Chondrocyte (in vitro differentiated cells): ENCODE measurements at regions not wholly inside any gene's neighbourhood (a gene's known extent, or its start where the extent isn't known, plus 50 kb on each side); places are given as distances from the start of the nearest gene placed in this dataset.

Source experiments
- DNase-seq: peaks from one replicate; pipeline ENCODE4 v3.0.0; 2021; ENCODE audit warnings: mixed read lengths, low spot score
- H3K27ac Mint-ChIP-seq: one replicate; pipeline ENCODE4 v1.8.0; 2021; ENCODE audit warnings: mild to moderate bottlenecking, moderate library complexity, mixed read lengths; ENCODE audit not compliant: unreplicated experiment
- H3K27me3 Mint-ChIP-seq: 2 replicates; pipeline ENCODE4 v1.8.0; 2021; ENCODE audit warnings: low read depth, mixed read lengths
- H3K36me3 Mint-ChIP-seq: 2 replicates; pipeline ENCODE4 v1.8.0; 2021; ENCODE audit warnings: low read depth, mixed read lengths
- H3K4me1 Mint-ChIP-seq: 2 replicates; pipeline ENCODE4 v1.8.0; 2021; ENCODE audit warnings: low read depth, mild to moderate bottlenecking, mixed read lengths
- H3K4me3 Mint-ChIP-seq: one replicate; pipeline ENCODE4 v1.8.0; 2021; ENCODE audit warnings: mild to moderate bottlenecking, moderate library complexity, mixed read lengths; ENCODE audit not compliant: unreplicated experiment
- H3K9me3 Mint-ChIP-seq: 2 replicates; pipeline ENCODE4 v1.8.0; 2021; ENCODE audit warnings: low read depth, mixed read lengths
- TF ChIP-seq, protein P1 (sequence below): fragments of 200-600 bp; sonication (generic); IDR thresholded peaks from 2 replicates; pipeline ENCODE4 v1.5.0; 2021; ENCODE audit warnings: antibody characterized with exemption, mild to moderate bottlenecking, moderate library complexity

DNA sequence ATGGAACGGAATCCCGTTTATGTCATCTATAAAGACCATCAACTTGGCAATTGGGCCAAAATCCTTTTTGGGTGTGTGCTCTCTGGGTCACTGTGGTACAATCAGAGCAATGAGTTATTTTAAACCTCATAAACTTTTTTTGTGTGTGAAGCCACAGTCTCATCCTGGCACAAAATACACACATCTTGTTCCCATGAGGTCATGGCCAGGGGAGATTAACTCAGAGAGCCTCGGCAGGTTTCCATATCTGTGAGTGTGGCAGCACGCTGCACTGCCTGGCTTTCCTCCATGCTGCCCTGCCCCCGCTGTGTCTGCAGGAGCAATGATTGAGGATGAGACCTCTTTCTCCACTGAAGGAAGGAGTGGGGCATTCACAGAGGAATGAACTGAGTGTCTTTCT is 54.0 kb upstream of the DLG1 start:
- Mint-ChIP-seq H3K4me3 (no peak overlapping the region), H3K9me3 (no peaks in the 10 kb centered on the region)
- no peak for DNase-seq

DNA sequence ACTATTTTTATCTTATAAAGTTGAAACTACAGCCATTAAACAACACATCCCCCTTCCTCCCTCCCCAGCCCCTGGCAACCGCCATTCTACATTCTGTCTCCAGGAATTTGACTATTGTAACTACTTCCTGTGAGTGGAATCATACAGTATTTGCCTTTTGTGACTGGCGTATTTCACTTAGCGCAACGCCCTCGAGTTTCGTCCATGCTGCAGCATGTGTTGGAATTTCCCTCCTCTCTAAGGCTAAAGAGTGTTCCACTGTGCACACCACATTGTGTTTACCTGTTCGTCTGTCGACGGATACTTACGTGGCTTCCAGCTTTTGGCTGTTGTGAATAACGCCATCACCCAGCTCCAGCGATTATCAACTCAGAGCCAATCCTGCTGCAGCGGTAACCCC is 52.0 kb upstream of the DLG1 start:
- Mint-ChIP-seq H3K27me3 (no peaks in the 10 kb centered on the region), H3K27ac (no peak overlapping the region), H3K36me3 (no peaks in the 10 kb centered on the region), H3K4me3 (no peak overlapping the region), H3K9me3 (no peaks in the 10 kb centered on the region), H3K4me1 (peaks cover 39% of the 10 kb centered on the region)
- TF ChIP-seq, protein P1, sequence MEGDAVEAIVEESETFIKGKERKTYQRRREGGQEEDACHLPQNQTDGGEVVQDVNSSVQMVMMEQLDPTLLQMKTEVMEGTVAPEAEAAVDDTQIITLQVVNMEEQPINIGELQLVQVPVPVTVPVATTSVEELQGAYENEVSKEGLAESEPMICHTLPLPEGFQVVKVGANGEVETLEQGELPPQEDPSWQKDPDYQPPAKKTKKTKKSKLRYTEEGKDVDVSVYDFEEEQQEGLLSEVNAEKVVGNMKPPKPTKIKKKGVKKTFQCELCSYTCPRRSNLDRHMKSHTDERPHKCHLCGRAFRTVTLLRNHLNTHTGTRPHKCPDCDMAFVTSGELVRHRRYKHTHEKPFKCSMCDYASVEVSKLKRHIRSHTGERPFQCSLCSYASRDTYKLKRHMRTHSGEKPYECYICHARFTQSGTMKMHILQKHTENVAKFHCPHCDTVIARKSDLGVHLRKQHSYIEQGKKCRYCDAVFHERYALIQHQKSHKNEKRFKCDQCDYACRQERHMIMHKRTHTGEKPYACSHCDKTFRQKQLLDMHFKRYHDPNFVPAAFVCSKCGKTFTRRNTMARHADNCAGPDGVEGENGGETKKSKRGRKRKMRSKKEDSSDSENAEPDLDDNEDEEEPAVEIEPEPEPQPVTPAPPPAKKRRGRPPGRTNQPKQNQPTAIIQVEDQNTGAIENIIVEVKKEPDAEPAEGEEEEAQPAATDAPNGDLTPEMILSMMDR = no peak
- DNase-seq = no peak

More for the DNA sequence above, 54.0 kb upstream of the DLG1 start:
- Mint-ChIP-seq H3K27ac (no peak overlapping the region), H3K4me1 (peaks cover 42% of the 10 kb centered on the region), H3K27me3 (no peaks in the 10 kb centered on the region), H3K36me3 (no peaks in the 10 kb centered on the region)
- TF ChIP-seq, protein P1 = no peak

DNA sequence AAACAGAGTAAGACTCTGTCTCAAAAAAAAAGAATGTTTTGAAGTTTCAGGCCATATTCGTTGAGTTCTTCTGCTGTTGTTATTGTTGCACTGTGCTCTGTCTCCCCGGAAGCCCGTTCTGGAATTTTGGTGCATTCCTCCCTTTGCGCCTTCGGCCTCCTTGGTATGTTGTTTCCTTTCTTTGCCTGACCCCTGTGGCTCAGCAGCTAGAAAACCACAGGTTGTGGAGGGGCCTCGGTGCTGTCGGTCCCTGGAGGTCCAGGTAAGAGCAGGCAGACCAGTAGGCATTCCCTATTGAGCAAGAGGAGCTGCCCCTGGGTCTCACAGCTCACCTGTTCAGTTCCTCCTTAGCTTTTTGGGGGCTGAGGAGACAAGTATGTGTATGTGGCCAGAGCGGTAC is 51.0 kb upstream of the DLG1 start:
- H3K36me3 Mint-ChIP-seq = no peaks in the 10 kb centered on the region
- H3K9me3 Mint-ChIP-seq = no peaks in the 10 kb centered on the region
- no peak overlapping the region for H3K4me3 Mint-ChIP-seq
- H3K27me3 Mint-ChIP-seq = no peaks in the 10 kb centered on the region
- DNase-seq = no peak
- TF ChIP-seq, protein P1 = no peak
- H3K27ac Mint-ChIP-seq = no peak overlapping the region
- peaks cover 29% of the 10 kb centered on the region for H3K4me1 Mint-ChIP-seq
